ENCODE measurements at regions not wholly inside any gene's neighbourhood (a gene's known extent, or its start where the extent isn't known, plus 50 kb on each side); places are given as distances from the start of the nearest gene placed in this dataset.

- ATAC-seq = no peak
- Histone ChIP-seq H3K9me3 (no peaks in the 10 kb centered on the region), H3K36me3 (ENCODE audit: low read depth) (no peaks in the 10 kb centered on the region), H3K4me1 (ENCODE audit: low read depth) (no peaks in the 10 kb centered on the region), H3K4me3 (no peak overlapping the region)
- intact Hi-C loops (cut with DNase I, micrococcal nuclease) = no loop called here
- TF ChIP-seq CTCF (IDR thresholded peaks at IDR 0.05) = no peak
- DNase-seq = no peak
Measured at GRCh38 chr6:158256746-158257424, 55.4 kb upstream of the TULP4 start.

GRCh38 chr6:158257425-158257759 lies 54.9 kb upstream of the TULP4 start:
- ATAC-seq (no peak), DNase-seq (no peak)
- intact Hi-C loops (cut with DNase I, micrococcal nuclease) = no loop called here
- no peak for TF ChIP-seq CTCF (IDR thresholded peaks at IDR 0.05)
- Histone ChIP-seq H3K4me3 (no peak overlapping the region), H3K4me1 (ENCODE audit: low read depth) (no peaks in the 10 kb centered on the region), H3K36me3 (ENCODE audit: low read depth) (no peaks in the 10 kb centered on the region), H3K9me3 (no peaks in the 10 kb centered on the region)

GRCh38 chr6:158257781-158258180 lies 54.5 kb upstream of the TULP4 start:
- Histone ChIP-seq H3K9me3 (no peaks in the 10 kb centered on the region), H3K36me3 (ENCODE audit: low read depth) (no peaks in the 10 kb centered on the region), H3K4me3 (no peak overlapping the region), H3K4me1 (ENCODE audit: low read depth) (no peaks in the 10 kb centered on the region)
- intact Hi-C loops (cut with DNase I, micrococcal nuclease) = no loop called here
- ATAC-seq (no peak), DNase-seq (no peak)
- no peak for TF ChIP-seq CTCF (IDR thresholded peaks at IDR 0.05)

- Histone ChIP-seq H3K4me1 (ENCODE audit: low read depth) (no peaks in the 10 kb centered on the region), H3K9me3 (no peaks in the 10 kb centered on the region), H3K4me3 (no peak overlapping the region), H3K36me3 (ENCODE audit: low read depth) (no peaks in the 10 kb centered on the region)
- intact Hi-C loops (cut with DNase I, micrococcal nuclease) = no loop called here
- no peak for TF ChIP-seq CTCF (IDR thresholded peaks at IDR 0.05)
- ATAC-seq (no peak), DNase-seq (no peak)
Measured at GRCh38 chr6:158259136-158259535, 53.1 kb upstream of the TULP4 start.

GRCh38 chr6:158259845-158260244 lies 52.4 kb upstream of the TULP4 start:
- no peaks in the 10 kb centered on the region for H3K9me3 ChIP-seq
- TF ChIP-seq CTCF (IDR thresholded peaks at IDR 0.05) = no peak
- intact Hi-C loops (cut with DNase I, micrococcal nuclease) = no loop called here
- no peaks in the 10 kb centered on the region for H3K4me1 ChIP-seq (ENCODE audit: low read depth)
- no peak for DNase-seq
- H3K4me3 ChIP-seq = no peak overlapping the region
- no peak for ATAC-seq
- no peaks in the 10 kb centered on the region for H3K36me3 ChIP-seq (ENCODE audit: low read depth)

GRCh38 chr6:158262082-158262481 lies 50.2 kb upstream of the TULP4 start:
- DNase-seq (no peak), ATAC-seq (no peak)
- TF ChIP-seq CTCF (IDR thresholded peaks at IDR 0.05) = no peak
- H3K4me3 ChIP-seq = no peak overlapping the region
- no peaks in the 10 kb centered on the region for H3K36me3 ChIP-seq (ENCODE audit: low read depth)
- no peaks in the 10 kb centered on the region for H3K4me1 ChIP-seq (ENCODE audit: low read depth)
- intact Hi-C loops (cut with DNase I, micrococcal nuclease) = no loop called here
- H3K9me3 ChIP-seq = no peaks in the 10 kb centered on the region

All from mucosa of descending colon (tissue), 3 donors.